Kidney epithelial cell (primary cell): ENCODE measurements at regions not wholly inside any gene's neighbourhood (a gene's known extent, or its start where the extent isn't known, plus 50 kb on each side); places are given as distances from the start of the nearest gene placed in this dataset.
A peak's percentile ranks its signal among the peaks of the same experiment; 100 is the strongest.

ENCODE experiments used
- DNase-seq: peaks from one replicate; pipeline ENCODE4 v3.0.0-alpha.2; 2010; ENCODE audit warnings: low read depth
- H3K27me3 ChIP-seq: 2 replicates; pipeline ENCODE4 v1.6.0; 2011; ENCODE audit warnings: low read length; ENCODE audit not compliant: control insufficient read depth, insufficient read depth
- H3K36me3 ChIP-seq: 2 replicates; pipeline ENCODE4 v1.5.1; 2011; ENCODE audit warnings: low read length; ENCODE audit not compliant: control insufficient read depth, insufficient read depth
- H3K4me3 ChIP-seq: 2 replicates; pipeline ENCODE4 v1.5.1; 2011; ENCODE audit warnings: low read depth, mild to moderate bottlenecking, control low read depth, low read length
- TF ChIP-seq, protein P1 (sequence below): IDR thresholded peaks from 2 replicates; pipeline ENCODE4 v1.5.1; 2011; ENCODE audit warnings: mild to moderate bottlenecking, moderate library complexity, low read length, control low read depth, inconsistent platforms; ENCODE audit not compliant: insufficient read depth, poor library complexity, severe bottlenecking

DNA sequence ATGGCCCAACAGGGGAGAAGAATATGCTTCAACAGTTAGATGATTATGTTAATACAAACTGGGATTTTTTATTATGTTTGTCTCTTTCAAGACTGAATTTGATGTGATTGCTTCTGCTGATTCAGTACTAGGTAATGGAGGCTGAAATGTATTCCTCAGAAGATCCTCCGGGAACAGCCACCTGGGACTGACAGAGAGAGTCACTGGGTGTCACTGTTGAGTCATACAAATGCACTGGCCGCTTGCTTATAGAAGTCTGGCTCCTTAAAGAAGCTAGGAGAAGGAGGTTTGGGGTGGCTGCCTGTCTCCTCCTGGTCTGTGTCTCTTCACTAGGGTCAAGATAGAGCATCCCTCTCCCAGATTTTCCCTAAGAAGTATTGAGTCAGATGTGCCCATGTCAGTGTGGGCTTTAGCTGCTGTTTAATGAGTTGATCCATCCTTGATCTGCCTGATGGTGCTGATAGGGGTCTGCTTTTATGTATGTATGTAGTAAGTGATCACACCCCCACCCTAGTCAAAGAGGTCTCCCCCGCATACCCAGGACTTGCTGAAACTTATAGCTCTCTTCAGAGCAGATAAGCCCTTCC is 773.4 kb downstream of the BRINP1 start:
- Histone ChIP-seq H3K4me3 (no peak overlapping the region), H3K36me3 (no peaks in the 10 kb centered on the region), H3K27me3 (no peaks in the 10 kb centered on the region)
- TF ChIP-seq, protein P1, sequence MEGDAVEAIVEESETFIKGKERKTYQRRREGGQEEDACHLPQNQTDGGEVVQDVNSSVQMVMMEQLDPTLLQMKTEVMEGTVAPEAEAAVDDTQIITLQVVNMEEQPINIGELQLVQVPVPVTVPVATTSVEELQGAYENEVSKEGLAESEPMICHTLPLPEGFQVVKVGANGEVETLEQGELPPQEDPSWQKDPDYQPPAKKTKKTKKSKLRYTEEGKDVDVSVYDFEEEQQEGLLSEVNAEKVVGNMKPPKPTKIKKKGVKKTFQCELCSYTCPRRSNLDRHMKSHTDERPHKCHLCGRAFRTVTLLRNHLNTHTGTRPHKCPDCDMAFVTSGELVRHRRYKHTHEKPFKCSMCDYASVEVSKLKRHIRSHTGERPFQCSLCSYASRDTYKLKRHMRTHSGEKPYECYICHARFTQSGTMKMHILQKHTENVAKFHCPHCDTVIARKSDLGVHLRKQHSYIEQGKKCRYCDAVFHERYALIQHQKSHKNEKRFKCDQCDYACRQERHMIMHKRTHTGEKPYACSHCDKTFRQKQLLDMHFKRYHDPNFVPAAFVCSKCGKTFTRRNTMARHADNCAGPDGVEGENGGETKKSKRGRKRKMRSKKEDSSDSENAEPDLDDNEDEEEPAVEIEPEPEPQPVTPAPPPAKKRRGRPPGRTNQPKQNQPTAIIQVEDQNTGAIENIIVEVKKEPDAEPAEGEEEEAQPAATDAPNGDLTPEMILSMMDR: peak; percentile 69
- DNase-seq: no peak

DNA sequence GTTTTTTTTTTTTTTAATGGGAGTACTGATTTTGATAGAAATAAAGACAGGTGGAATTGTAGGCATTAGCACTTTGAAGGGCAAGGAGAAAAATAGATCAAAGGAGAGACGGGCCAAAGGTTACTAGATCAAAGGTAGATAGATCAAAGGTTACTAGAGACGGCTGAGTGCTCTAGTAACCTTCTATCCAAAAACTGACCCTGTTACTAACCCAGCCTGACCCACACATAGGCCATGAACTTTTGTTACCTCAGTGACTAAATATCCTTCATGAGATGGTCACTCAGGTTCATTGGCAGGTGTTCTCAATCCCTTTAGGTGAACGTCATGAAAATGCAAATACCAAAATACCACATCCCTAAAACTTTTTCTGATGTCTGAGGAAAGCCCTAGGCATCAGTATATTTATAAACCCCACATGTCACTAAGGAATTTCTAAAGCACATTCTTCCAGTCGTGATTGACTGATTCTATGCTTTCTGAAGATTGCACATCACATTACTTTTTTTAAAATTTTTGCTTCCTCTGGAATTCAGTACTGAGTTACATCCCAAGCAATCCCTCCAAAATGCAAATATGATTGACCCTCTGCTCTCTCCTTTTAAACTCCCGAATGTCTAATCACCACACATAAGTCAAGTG is 772.7 kb downstream of the BRINP1 start:
- TF ChIP-seq, protein P1: no peak
- H3K36me3 ChIP-seq: no peaks in the 10 kb centered on the region
- H3K27me3 ChIP-seq: no peaks in the 10 kb centered on the region
- no peak overlapping the region for H3K4me3 ChIP-seq
- no peak for DNase-seq

DNA sequence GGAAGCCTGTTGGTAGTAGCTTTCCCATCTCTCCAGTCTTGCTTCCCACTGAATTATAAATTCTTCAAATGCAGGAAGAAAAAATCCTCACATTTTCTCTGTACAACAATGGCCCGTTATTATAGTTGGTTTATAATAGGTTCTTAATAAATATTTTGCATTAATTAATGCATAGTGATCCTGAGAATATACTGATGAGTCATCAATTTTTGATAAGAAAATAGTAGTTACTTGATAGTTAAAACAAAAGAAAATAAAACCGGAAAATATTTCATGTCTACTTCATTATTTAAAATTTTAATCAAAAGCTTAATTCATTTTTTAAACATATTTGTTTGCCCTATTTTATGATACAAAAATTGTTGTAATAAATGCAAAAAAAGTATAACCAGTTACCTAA is 762.6 kb downstream of the BRINP1 start:
- no peak for DNase-seq
- Histone ChIP-seq H3K36me3 (no peaks in the 10 kb centered on the region), H3K27me3 (no peaks in the 10 kb centered on the region), H3K4me3 (no peak overlapping the region)
- TF ChIP-seq, protein P1: no peak

DNA sequence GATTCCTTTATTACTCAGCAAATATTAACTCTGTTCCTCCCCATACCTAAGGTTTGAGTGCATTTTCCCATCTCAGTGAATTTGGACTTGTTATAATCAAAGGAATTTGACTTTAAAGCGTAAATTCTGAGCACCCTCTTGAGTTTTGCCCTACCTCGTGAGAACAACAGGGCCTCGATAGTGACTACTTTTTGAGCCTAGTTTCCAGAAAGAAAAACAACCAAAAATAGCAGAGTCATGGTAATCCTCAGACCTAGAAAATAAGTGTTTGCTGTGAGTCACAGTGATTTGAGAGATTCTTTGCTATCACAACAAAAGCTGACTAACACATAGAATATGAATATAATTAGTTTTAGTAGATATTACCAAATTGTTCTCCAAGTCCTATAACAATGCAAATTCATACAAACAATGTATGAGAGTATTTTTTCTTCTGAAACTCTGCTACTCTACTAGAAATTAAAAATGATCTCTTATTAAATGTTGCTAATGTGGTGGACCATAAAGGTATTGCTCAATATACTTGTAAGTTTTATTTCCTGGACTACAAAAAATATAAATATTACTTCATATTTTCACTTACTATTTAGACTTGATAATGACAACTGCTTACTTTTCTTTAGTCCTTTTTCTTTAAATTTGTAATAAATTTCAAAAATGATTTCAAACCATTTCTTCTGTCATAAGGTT is 759.7 kb downstream of the BRINP1 start:
- Histone ChIP-seq H3K27me3 (no peaks in the 10 kb centered on the region), H3K36me3 (no peaks in the 10 kb centered on the region), H3K4me3 (no peak overlapping the region)
- TF ChIP-seq, protein P1: no peak
- no peak for DNase-seq

DNA sequence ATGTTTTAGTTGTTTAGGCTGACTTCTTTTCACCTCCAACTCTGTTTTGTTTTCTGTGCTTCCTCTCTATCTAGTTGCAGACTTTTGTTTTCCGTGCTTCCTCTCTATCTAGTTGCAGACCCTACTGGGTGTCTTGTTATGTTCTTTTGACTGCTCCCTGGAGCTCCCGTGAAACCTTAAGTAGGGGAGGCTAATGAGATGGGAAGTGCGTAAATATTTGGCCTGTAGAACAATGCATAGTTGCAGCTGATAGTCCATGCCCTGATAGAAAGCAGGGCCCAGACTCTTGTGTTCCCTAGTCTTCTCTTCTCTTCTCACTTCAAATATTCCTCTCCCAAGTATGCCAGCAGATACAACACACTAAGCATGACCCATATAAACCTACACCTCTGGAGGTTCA is 757.0 kb downstream of the BRINP1 start:
- Histone ChIP-seq H3K36me3 (no peaks in the 10 kb centered on the region), H3K27me3 (no peaks in the 10 kb centered on the region), H3K4me3 (no peak overlapping the region)
- TF ChIP-seq, protein P1: no peak
- no peak for DNase-seq
